Pons (tissue), 1 donor: ENCODE measurements at regions not wholly inside any gene's neighbourhood (a gene's known extent, or its start where the extent isn't known, plus 50 kb on each side); places are given as distances from the start of the nearest gene placed in this dataset.
A peak's percentile ranks its signal among the peaks of the same experiment; 100 is the strongest.

Experiments
- DNase-seq: peaks from one replicate; pipeline ENCODE4 v3.0.0-alpha.2; 2016; ENCODE audit warnings: low spot score

DNA sequence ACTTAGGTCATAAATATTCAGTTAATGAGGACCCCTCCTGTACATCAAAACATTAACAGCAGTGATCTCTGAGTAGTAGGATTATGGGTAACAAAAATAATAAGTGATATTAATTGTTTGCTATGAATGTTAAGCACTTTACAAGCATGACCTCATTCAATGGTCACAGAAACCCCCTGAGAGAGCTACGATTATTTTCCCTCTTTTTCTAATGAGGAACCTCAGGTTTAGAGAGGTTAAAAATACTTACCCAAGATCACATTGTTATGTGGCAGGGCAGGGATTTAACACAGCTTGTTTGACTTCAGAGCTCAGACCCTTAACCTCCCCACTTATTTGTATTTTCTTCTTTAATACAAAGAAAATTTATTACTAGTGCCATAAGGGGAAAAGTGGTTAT, 228.2 kb downstream of the TBL1XR1 start:
- no peak for DNase-seq

DNA sequence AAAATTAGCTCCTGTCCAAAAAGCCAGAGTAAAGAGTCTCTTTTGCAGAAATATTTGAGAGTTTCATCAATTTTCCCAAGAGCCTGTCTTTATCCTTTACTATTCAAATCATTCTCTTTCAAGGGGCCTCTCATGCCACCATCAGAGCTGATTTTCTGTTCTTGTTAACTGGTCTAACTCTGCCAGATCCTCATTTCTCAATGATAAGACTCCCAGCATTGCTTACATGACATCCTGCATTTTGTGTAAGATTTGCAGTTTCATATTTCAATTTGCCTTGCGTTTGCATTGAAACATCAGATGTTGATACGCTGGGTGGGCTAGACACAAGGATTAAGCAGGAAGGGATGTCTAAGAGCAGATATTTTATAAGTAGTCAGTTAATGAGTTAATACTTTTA, 228.7 kb downstream of the TBL1XR1 start:
- DNase-seq: no peak

DNA sequence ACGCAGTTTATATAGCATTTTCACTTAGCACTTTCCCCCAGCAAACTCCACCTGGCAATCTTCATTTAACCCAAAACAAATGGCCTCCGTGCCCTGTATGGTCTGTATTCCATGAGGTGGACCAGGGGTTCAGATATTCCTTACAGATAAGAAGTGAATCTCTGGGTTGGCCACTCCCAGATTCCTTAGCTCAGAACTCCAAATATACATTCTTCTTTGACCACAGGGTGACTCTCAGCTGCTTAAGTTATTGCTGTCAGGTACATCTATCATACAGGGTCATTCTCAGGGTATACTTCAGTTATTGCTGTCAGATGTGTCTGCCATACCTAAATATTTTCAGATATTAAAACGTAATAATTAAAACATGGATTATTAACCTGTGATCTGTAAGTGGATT, 229.8 kb downstream of the TBL1XR1 start:
- no peak for DNase-seq

DNA sequence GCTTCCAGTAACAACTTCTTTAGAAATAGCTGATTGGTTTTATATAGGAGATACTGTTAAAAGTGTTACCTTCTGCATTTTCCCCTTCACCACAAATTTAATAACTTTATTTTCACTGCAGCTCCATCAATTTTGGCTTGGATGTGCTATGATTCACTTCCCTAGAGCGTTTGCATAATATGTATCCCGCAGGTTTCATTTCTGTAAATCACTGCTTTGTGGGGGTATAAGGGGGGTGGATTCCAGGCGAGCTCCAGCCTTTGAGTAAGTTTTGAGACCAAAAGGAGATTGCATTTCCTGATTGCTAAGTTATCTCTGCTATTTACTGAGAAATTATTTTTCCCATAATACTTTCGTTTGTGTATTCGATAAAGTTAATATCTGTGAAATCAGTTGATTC, 232.6 kb downstream of the TBL1XR1 start:
- DNase-seq: no peak

DNA sequence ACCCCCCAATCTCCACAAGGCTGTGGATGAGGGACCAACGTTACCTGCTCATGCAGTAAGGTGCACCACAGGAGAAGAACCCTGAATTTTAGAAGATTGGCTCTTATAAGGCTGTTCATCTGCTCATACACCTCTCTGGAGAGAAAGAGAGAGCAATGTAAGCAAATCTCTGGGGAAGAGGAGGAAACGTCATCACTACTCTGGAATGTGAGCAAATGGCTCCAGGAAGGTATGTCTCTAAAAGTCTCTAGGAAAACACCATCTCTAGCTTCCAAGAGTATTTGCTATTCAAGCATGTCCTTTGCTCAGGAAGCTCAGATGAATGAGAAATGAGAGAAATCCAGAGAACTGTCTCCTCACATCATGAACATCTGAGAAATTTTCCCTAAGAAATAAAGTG, 235.4 kb downstream of the TBL1XR1 start:
- no peak for DNase-seq

DNA sequence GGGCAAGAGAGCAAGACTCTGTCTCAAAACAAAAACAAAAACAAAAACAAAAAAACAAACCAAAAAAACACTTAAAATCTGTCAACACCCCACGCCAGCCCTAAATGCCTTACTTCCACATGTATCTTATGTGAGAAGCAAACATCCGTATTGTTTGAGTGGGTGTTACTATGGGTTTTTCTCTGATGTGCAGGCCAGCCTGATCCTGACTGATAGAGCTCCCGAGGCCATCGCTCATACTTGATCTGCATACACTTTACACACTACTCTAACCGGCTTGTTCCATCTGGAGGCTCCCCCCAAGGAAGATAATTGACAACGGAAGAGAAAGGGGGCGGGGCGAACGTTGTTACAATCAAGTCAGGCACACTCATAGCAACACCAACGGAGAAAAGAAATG, 237.4 kb downstream of the TBL1XR1 start:
- DNase-seq: no peak

DNA sequence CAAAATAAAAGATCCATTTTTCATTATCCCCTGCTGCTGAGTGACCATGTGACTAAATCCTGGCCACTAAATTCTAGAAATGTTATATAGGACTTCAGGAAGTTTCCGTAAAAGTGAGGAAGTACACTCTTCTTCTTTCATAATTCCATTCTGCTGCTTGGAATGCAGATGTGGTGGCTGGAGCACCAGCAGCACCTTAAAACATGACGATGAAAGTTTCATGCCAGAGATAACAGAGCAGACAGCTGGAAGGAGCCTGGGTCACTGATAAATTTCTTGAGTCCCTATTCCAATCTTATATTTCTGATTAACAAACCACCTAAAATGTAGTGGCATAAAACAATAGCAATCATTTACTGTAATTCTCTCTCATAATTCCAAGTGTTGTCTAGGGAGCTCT, 238.7 kb downstream of the TBL1XR1 start:
- DNase-seq: no peak

DNA sequence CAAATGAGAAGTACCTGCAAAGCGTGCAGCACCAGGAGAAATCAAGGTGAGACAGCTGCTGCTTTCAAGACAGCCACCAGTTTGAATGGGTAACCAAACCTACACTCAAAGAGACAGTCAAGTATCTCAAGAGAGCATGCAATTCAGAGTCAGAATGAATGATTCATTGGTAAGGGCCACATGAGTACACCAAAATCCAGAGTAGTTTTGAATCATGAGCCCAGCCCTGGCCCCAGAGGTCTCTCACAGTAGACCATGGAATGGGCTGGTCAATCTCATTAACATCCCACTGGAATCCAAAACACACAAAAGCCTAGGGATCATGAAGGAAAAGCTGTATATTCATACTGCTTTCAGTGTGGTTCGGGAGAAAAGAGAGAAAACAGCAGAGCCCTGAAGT, 242.8 kb downstream of the TBL1XR1 start:
- DNase-seq: no peak

DNA sequence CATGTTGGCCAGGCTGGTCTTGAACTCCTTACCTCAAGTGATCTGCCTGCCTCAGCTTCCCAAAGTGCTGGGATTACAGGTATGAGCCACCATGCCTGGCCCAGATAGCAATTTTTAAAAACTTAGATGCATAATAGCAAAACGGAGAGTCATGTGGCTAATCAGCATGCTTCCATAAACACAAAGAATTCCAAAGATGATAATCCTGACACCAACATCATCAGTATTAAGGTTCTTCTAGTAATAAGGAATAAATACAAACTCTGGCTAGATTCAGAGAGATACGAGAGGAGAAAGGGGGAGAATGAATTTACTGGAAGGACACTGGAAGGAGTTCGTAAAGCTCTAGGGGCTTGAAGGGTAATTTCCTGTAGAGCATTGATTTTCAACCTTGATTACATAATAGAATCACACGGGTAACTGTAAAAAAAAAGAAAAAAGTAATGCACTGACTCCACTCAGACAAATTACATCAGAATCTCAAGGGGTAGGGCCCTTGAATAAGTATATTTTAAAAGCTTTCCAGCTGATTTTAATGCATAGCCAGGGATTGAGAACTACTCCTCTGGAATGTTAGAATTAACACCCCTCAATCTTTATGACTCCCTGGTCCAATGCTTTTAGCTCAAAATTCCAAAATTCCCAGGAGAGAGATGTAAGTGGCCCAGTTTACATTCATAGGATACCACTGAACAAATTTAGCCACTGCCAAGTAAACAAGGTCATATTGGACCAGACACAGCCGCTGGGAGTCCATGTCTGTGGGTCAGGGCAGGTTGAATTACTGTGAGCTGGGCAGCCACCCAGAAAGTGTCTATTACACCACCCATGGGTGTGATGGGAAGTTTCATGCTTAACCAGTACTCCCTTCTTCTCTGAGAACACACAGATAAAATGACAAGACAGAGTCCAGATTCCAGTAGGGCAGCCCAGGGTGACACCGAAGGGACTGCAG, 243.9 kb downstream of the TBL1XR1 start:
- DNase-seq: no peak

DNA sequence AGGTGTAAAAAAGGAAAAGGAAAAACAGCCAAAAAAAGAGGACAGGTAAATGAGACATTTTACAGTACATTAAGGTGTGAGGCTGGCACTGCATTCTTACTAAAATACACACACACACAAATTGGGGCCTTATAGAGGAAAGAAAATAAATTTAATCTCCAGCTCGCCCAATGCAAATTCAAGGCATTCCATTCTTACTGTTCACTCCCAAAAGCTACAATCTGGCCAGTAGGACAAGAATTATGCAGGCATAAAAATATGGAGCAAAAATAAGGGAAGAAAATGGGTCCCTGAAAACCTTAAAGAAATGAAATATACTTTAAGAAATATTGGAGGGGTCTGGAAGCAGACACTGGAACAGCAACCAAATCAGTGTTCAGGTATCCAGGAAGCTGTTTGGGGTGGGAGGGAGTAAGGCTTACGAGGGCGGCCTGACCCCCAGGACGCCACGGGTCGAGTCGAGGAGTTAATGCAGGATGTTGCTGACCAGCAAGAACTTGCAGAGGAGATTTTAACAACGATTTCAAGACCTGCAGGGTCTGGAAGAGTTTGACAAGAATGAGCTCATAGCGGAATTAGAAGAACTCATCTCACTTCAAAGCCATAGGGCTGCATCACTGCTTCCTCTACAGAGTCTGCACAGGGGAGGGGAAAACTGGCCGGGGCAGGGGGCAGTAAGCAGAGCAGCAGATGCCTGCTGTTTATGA, 245.5 kb downstream of the TBL1XR1 start:
- no peak for DNase-seq

DNA sequence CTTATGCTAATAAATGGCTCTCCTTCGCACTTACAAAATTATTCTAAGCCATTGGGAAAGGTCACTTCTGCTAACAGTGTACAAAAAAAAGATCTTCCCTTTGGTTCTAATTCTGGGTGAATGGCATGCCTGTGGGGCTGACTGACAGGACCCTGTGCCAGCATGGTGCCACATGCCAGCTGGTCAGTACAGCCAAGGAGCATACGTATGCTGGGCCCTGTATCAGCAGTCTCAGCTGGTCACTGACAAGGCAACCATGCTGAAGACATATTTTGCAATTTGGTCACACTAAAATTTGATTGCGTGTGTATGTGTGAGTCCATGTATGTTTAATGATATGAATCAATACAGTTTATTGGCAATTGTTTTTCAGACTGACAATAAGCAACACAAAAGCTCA, 246.1 kb downstream of the TBL1XR1 start:
- DNase-seq: no peak

DNA sequence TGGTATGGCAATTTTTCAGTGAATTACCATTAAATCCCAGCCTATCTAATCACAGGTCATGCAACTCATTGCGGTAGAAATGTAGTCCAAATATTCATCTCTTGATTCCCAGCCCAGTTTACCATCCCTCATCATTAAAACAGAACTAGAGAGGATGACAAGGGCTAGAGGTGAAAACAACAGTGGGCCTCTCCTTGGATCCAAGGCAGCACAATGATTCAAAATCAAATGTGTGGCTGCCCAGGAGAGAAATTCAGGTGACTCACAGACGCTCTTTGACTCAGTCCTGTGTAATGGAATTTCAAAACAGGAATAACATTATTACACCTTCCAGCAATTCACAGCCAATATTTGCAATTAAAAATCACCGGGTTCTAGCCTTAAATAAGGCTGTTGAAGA, 246.5 kb downstream of the TBL1XR1 start:
- DNase-seq: no peak

DNA sequence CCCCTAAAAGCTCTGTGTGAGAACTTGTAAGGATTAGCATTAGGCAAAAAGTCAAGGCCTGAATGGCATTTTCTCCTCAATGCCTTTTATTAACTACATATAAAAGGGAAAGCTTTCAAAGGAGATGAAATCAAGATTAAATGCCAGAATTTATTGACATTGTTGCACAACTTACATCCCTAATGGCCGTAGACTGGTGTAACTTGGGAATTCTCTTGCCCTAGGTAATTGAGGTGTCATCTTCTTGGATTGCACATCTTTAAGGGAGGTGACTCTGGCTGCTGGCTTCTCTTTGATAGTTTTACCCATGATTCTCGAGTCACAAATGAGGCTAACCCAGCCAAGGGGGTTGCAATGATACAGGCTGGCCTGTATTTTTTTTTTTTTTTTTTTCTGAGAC, 249.1 kb downstream of the TBL1XR1 start:
- DNase-seq: no peak

DNA sequence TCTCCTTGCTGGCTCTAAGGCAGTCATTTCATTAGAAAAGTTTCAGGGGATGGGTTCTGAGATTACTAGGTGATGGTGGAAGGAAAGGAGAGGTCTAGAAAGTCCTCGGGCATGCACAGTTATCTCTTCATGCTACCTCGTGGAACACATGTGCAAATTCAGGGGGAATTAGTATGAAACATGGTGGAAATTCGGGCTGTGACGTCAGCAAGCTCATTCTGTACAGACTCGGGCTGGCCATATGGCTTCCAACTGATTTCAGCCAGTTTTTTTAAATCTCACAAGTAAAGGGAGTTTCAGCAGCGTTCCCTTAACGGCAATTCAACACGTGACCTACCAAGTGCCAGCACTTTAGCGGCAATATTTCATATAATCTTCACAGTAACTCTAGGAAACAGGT, 251.1 kb downstream of the TBL1XR1 start:
- no peak for DNase-seq

DNA sequence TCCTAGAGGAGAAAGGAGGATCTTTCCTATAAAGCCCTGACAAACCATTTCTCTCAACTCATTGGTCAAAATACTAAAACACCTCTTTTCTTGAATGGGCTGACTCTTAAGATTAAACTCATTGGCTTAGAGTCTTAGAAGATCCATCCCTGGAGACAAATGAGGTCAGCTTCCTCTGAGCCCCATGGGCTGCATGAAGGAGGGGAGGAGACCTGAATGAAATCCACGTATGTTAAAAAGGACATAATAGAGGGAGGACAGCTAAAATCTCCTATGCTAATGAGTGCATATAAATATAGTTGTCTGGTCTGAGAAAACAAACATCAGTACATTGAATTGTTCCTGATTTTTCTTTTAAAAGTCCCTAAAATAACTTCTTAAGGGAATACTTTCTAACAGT, 255.0 kb downstream of the TBL1XR1 start:
- no peak for DNase-seq

DNA sequence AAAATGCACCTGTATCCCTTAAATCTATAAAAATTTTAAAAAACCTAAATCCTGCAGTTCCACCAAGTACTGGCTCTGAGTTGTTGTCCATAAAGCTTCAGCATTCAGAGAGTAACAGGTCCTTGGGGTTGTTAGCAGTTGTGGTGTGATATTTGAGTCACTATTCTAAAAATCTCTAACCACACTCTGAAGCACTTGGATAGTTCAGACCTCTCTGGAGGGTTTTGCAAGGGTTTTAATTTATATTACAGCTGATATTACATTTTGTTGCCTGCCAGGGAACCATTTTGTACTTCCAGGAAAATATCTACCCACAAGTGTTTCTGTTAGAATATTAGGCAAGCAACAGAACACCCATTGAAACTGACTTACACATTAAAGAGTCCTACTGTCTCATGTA, 255.6 kb downstream of the TBL1XR1 start:
- no peak for DNase-seq

DNA sequence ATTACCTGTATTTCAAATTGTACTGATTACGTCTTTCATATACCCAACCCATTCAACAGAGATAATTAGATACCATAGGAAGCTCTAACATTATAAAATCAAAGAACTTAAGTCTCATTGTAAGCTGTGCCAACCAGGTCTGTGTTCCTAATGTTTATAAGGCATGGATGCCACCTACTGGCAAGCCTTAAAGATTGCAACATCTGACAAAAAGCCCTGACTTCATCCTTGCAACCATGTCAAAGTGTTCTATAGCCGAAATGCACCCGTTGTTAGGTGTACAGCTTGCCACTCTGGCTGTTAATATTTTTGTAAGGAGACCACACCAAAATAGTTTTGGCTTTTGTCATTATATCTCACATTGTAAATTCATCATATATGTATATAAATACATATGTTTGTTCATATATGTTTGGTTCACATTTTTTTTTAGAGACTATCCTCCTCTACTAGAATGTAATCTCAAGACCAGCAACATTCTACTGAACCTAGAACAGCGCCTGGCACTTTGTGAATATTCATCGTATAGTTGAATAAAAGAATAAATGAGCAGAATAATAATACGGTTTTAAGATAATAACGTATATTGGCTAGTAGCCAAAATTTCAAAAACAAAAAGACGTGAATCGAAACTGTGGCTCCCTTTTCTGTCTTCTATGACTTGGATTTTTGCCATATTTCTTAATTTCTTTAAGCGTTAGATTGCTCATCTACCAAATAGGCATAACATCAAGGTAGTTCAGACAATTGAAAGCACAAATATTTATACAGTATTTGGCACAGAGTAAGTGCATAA, 258.1 kb downstream of the TBL1XR1 start:
- peak; percentile 89 for DNase-seq

DNA sequence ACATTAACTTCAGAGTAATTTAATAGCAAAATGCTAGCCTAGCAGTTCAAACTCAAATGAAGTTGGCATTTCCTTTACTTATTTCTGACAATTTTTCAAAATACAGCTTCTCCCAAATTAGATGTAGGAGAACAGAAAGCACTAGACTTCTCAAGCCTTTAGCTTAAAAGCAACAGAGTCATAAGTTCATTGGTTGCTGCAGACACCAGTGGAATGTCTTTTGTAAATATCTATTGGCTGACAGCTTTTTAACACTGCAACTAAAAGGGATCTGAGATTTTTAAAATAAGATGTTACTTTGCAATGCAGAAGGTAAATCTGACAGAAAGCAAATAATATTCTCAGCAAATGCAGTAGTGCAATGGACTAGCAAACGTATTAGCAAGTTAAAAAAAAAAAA, 259.3 kb downstream of the TBL1XR1 start:
- DNase-seq: no peak

DNA sequence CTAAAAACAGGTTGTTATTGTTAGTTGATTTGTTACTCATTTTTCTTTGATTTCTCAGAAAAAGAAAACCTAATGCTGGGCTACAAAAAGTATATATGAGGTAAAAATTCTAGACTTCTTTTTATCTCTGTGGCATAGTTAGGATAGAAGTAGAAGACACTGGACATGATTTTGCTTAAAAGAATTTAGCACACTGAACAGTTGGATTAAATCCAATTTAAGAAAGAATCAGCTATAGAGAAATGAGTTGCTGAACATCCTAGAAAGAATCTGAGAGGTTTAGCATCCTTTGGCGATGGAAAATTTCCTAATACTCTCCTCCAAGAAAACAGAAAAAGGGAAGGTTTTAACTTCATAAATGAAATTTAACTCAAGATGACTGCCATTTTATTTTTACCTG, 259.7 kb downstream of the TBL1XR1 start:
- DNase-seq: no peak

DNA sequence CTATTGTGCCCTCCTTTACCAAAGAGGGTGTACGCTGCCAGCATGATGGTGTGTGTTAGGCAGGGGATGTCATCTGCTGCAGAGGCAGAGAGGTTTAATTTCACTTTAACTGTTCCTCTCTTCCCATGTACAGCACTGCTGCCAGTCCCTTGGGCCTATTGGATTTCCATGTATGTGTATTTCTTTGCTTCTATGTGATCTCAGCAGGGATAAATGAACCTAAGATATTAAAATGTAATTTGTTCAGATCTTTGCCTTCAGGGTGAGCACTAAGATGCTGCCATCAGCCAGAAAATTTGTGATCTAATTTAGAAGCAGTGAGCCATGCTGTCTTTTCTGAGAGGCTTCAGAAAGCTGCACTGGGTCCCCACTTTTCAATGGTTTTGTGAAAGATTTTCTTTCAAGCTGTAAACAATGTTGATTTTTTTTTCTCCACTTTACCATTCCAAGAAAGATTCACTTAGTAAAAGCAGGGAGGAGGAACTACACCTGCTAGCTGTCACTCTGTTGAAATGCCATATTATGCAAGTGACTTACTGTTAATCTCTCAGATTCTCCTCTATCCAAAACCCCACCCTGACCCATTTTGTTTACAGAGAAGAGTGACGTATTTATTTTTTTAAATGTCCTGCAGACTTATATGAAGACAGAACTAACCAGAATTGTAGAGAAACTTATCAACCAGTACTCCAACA, 261.9 kb downstream of the TBL1XR1 start:
- DNase-seq: no peak

DNA sequence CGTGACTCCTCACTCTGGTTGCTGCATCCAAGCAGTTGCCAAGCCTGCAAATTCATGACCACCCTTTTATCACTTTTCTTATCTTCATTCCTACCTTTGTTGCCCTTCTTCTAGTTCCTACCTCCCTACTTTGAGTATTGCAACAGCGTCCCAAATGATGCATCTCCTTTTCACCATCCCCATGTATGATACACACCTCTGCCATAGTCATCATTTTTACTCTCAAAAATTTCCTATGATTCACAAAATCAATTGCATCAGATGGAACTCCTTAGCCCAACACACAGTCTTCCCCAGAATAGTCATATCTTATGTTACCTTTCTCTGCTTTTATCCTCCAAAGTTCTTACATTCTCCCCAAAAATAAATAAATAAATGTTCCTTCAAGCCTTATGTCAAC, 262.6 kb downstream of the TBL1XR1 start:
- DNase-seq: no peak

DNA sequence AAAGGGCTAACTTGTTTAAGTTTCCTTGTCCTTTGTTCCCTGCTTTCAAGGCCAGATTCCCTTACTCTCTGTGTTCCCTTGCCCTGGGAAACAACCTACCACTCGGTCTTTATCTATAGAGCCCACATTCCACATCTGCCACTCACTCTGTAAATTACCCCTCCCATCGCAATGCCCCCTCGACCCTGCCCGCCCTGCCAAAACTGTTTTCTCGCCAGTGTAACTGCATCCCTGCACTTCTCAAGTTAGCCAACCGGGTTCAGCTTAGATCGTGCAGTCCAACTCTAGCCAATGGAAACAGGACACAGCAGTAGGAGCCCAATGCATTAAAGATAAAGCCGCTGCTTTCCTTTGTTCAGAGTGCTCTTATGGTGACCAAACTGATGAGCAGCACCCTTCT, 263.6 kb downstream of the TBL1XR1 start:
- no peak for DNase-seq
